Esophagus squamous epithelium (tissue), 5 donors: ENCODE measurements at regions not wholly inside any gene's neighbourhood (a gene's known extent, or its start where the extent isn't known, plus 50 kb on each side); places are given as distances from the start of the nearest gene placed in this dataset.

Source experiments
- DNase-seq: peaks from one replicate; lab custom pipeline; 2025; lab: John Stamatoyannopoulos, UW
- H3K27ac ChIP-seq, 4 donors: fragments of 200-600 bp; sonication (generic); one replicate each; pipeline ENCODE4 v1.5.1; 2016 to 2019; ENCODE audit warnings: mild to moderate bottlenecking in 1 of 4
- H3K27me3 ChIP-seq, 4 donors: fragments of 200-600 bp; sonication (generic); 1 replicate in 3 of 4; 2 replicates in 1 of 4; pipeline versions ENCODE4 v1.5.1 to v1.6.0; 2017 to 2021; ENCODE audit warnings: antibody characterized with exemption in 1 of 4
- H3K36me3 ChIP-seq, 3 donors: fragments of 200-600 bp; sonication (generic); one replicate each; pipeline ENCODE4 v1.5.1; 2016 to 2019
- H3K4me1 ChIP-seq, 3 donors: fragments of 200-600 bp; sonication (generic); one replicate each; pipeline ENCODE4 v1.5.1; 2017 to 2019
- H3K4me3 ChIP-seq, 4 donors: fragments of 200-600 bp; sonication (generic); 1 replicate in 3 of 4; 2 replicates in 1 of 4; pipeline ENCODE4 v1.5.1; 2016 to 2019; ENCODE audit warnings: mild to moderate bottlenecking in 2 of 4, moderate library complexity in 1 of 4
- H3K9me3 ChIP-seq, 3 donors: fragments of 200-600 bp; sonication (generic); one replicate each; pipeline ENCODE4 v1.5.1; 2016 to 2019
- CTCF ChIP-seq, 6 experiments: fragments of 450-650 bp in 4 of 6; fragments of 200-600 bp in 2 of 6; sonication (generic) in 2 of 6; IDR thresholded peaks; one replicate each; pipeline ENCODE4 v1.5.1; 2016 to 2019; ENCODE audit warnings: antibody characterized with exemption in 6 of 6, mild to moderate bottlenecking in 4 of 6, moderate library complexity in 4 of 6
- POLR2A ChIP-seq, 4 donors: fragments of 450-650 bp; IDR thresholded peaks; one replicate each; pipeline ENCODE4 v1.6.1; 2017; ENCODE audit warnings: antibody characterized with exemption in 4 of 4, mild to moderate bottlenecking in 4 of 4, moderate library complexity in 3 of 4
- WGBS, 2 donors: methylation state at CpG; one replicate each; pipeline ENCODE4 v1.1.5; 2018; 5-methylcytosine and 5-hydroxymethylcytosine counted together
- intact Hi-C: fragments of 100-400 bp; cut with DNase I; formaldehyde crosslinking; loops from one replicate; pipeline ENCODE4 v1.15.0; 2022
- donor health status: DM: yes; HTN: yes; CAD: no.

- intact Hi-C loops = no loop called here
- 52 to 55% methylated on average over 9 to 28 of the region's 30 CpGs for WGBS, 2 donors
- Histone ChIP-seq H3K9me3 (no peaks in the 10 kb centered on the region), H3K4me3 (no peak overlapping the region), H3K27ac (no peak overlapping the region), H3K36me3 (no peaks in the 10 kb centered on the region), H3K4me1 (peaks cover 0 to 16% (median 0%) of the 10 kb centered on the region in 3 donors), H3K27me3 (peaks cover 0 to 66% (median 0%) of the 10 kb centered on the region in 4 donors)
- TF ChIP-seq CTCF (IDR thresholded peaks at IDR 0.05) = no peak
- TF ChIP-seq POLR2A (IDR thresholded peaks at IDR 0.05) = no peak
- no peak for DNase-seq
Measured at GRCh38 chr14:101495827-101496775, 65.2 kb upstream of the DIO3 start.

GRCh38 chr14:101496776-101497683, 64.3 kb upstream of the DIO3 start:
- DNase-seq = no peak
- H3K9me3 ChIP-seq = no peaks in the 10 kb centered on the region
- intact Hi-C loops = no loop called here
- 34 to 46% methylated on average over 13 to 16 of the region's 16 CpGs for WGBS, 2 donors
- H3K4me3 ChIP-seq = peak overlapping the region in 1 of 4 donors; percentile 18
- TF ChIP-seq CTCF (IDR thresholded peaks at IDR 0.05) (no peak), POLR2A (IDR thresholded peaks at IDR 0.05) (no peak)
- H3K27ac ChIP-seq = peak overlapping the region in 1 of 4 donors; percentile 42
- H3K36me3 ChIP-seq = no peaks in the 10 kb centered on the region
- peaks cover 0 to 73% (median 0%) of the 10 kb centered on the region in 4 donors for H3K27me3 ChIP-seq
- H3K4me1 ChIP-seq = peaks cover 0 to 16% (median 0%) of the 10 kb centered on the region in 3 donors

- Histone ChIP-seq H3K4me1 (peaks cover 0 to 16% (median 0%) of the 10 kb centered on the region in 3 donors), H3K36me3 (no peaks in the 10 kb centered on the region), H3K27ac (peak overlapping the region in 1 of 4 donors; percentile 42), H3K4me3 (peak overlapping the region in 1 of 4 donors; percentile 18), H3K27me3 (peaks cover 0 to 72% (median 0%) of the 10 kb centered on the region in 4 donors), H3K9me3 (no peaks in the 10 kb centered on the region)
- intact Hi-C loops = no loop called here
- TF ChIP-seq CTCF (IDR thresholded peaks at IDR 0.05) = no peak
- no peak for TF ChIP-seq POLR2A (IDR thresholded peaks at IDR 0.05)
- 73 to 78% methylated on average over 22 to 23 of the region's 23 CpGs for WGBS, 2 donors
- DNase-seq = no peak
Measured at GRCh38 chr14:101497684-101498525, 63.4 kb upstream of the DIO3 start.

- Histone ChIP-seq H3K27me3 (peaks cover 0 to 71% (median 0%) of the 10 kb centered on the region in 4 donors), H3K9me3 (peaks cover 0 to 4% (median 0%) of the 10 kb centered on the region in 3 donors), H3K27ac (no peak overlapping the region), H3K36me3 (no peaks in the 10 kb centered on the region), H3K4me3 (no peak overlapping the region), H3K4me1 (peaks cover 0 to 16% (median 0%) of the 10 kb centered on the region in 3 donors)
- intact Hi-C loops = no loop called here
- DNase-seq = no peak
- WGBS, 2 donors = 81 to 94% methylated on average over 5 of the region's 6 CpGs
- TF ChIP-seq POLR2A (IDR thresholded peaks at IDR 0.05) (no peak), CTCF (IDR thresholded peaks at IDR 0.05) (no peak)
Measured at GRCh38 chr14:101498526-101498860, 62.8 kb upstream of the DIO3 start.
